Smooth muscle cell (in vitro differentiated cells): ENCODE measurements at regions not wholly inside any gene's neighbourhood (a gene's known extent, or its start where the extent isn't known, plus 50 kb on each side); places are given as distances from the start of the nearest gene placed in this dataset.

Experiments used
- DNase-seq: peaks from one replicate; lab custom pipeline; 2025; ENCODE audit not compliant: unreplicated experiment; lab: John Stamatoyannopoulos, UW
- H2AFZ ChIP-seq: fragments of 200-600 bp; sonication (generic); 2 replicates; pipeline ENCODE4 v1.6.0; 2016; ENCODE audit warnings: antibody characterized with exemption, low read depth, mild to moderate bottlenecking
- H3F3A ChIP-seq: fragments of 200-600 bp; sonication (generic); 2 replicates; pipeline ENCODE4 v1.6.0; 2017; ENCODE audit warnings: antibody characterized with exemption, low read depth
- H3K27ac ChIP-seq: fragments of 200-600 bp; sonication (generic); 2 replicates; pipeline ENCODE4 v1.5.1; 2016; ENCODE audit warnings: low read depth, mild to moderate bottlenecking
- H3K27me3 ChIP-seq: fragments of 200-600 bp; sonication (generic); 2 replicates; pipeline ENCODE4 v1.6.1; 2016; ENCODE audit warnings: low read depth, mild to moderate bottlenecking
- H3K36me3 ChIP-seq: fragments of 200-600 bp; sonication (generic); 2 replicates; pipeline ENCODE4 v1.5.1; 2016; ENCODE audit warnings: low read depth
- H3K4me1 ChIP-seq: fragments of 200-600 bp; sonication (generic); 2 replicates; pipeline ENCODE4 v1.5.1; 2016; ENCODE audit warnings: low read depth
- H3K4me2 ChIP-seq: fragments of 200-600 bp; sonication (generic); 2 replicates; pipeline ENCODE4 v1.6.0; 2016; ENCODE audit warnings: mild to moderate bottlenecking
- H3K4me3 ChIP-seq: fragments of 200-600 bp; sonication (generic); 2 replicates; pipeline ENCODE4 v1.5.1; 2016; ENCODE audit warnings: mild to moderate bottlenecking
- H3K79me2 ChIP-seq: fragments of 200-600 bp; sonication (generic); 2 replicates; pipeline ENCODE4 v1.6.0; 2016; ENCODE audit warnings: low read depth, mild to moderate bottlenecking
- H3K9ac ChIP-seq: fragments of 200-600 bp; sonication (generic); 2 replicates; pipeline ENCODE4 v1.6.0; 2016; ENCODE audit warnings: low read depth
- H3K9me3 ChIP-seq: fragments of 200-600 bp; sonication (generic); replicated peaks from 2 replicates; pipeline ENCODE4 v1.5.1; 2016; ENCODE audit warnings: low read depth
- H4K20me1 ChIP-seq: fragments of 200-600 bp; sonication (generic); 2 replicates; pipeline ENCODE4 v1.6.0; 2016; ENCODE audit warnings: low read depth
- WGBS: methylation state at CpG from one replicate; pipeline ENCODE4 v1.1.7; 2016; ENCODE audit warnings: low lambda C conversion rate; 5-methylcytosine and 5-hydroxymethylcytosine counted together
- TF ChIP-seq, protein P1 (sequence below): fragments of 200-600 bp; sonication (generic); IDR thresholded peaks from 2 replicates; pipeline ENCODE4 v1.5.1; 2017; ENCODE audit warnings: borderline replicate concordance, mild to moderate bottlenecking, antibody characterized with exemption; ENCODE audit not compliant: insufficient read depth, poor library complexity, severe bottlenecking

DNA sequence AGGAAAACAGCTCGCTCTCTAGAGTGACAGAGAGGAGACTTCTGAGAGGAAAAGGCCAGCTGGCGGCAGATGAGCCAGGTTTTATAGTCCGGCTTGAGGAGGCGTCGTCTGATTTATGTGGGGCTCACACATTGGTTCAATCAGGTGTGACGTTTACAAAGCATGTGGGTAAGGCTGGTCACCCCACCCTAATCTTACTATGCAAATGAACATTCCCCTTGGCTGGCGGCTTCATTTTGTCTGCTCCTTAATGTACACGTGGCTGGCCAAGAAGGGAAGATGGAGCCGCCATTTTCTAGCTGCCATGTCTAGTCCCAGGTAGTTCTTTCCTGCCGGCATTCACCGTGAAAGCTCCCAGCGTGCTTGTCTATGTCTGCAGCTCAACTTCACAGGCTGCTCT is 299.1 kb upstream of the SPRED2 start:
- Histone ChIP-seq H3K9me3 (no peaks in the 10 kb centered on the region), H3K79me2 (no peaks in the 10 kb centered on the region), H2AFZ (no peak overlapping the region), H3K4me2 (no peak overlapping the region), H3K4me3 (no peak overlapping the region), H4K20me1 (no peaks in the 10 kb centered on the region), H3K27me3 (no peaks in the 10 kb centered on the region), H3F3A (no peaks in the 10 kb centered on the region), H3K36me3 (peaks cover 3% of the 10 kb centered on the region), H3K27ac (no peak overlapping the region), H3K4me1 (no peaks in the 10 kb centered on the region), H3K9ac (no peak overlapping the region)
- TF ChIP-seq, protein P1, sequence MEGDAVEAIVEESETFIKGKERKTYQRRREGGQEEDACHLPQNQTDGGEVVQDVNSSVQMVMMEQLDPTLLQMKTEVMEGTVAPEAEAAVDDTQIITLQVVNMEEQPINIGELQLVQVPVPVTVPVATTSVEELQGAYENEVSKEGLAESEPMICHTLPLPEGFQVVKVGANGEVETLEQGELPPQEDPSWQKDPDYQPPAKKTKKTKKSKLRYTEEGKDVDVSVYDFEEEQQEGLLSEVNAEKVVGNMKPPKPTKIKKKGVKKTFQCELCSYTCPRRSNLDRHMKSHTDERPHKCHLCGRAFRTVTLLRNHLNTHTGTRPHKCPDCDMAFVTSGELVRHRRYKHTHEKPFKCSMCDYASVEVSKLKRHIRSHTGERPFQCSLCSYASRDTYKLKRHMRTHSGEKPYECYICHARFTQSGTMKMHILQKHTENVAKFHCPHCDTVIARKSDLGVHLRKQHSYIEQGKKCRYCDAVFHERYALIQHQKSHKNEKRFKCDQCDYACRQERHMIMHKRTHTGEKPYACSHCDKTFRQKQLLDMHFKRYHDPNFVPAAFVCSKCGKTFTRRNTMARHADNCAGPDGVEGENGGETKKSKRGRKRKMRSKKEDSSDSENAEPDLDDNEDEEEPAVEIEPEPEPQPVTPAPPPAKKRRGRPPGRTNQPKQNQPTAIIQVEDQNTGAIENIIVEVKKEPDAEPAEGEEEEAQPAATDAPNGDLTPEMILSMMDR = no peak
- DNase-seq = no peak
- WGBS = 85% methylated on average over 12 of the region's 12 CpGs

DNA sequence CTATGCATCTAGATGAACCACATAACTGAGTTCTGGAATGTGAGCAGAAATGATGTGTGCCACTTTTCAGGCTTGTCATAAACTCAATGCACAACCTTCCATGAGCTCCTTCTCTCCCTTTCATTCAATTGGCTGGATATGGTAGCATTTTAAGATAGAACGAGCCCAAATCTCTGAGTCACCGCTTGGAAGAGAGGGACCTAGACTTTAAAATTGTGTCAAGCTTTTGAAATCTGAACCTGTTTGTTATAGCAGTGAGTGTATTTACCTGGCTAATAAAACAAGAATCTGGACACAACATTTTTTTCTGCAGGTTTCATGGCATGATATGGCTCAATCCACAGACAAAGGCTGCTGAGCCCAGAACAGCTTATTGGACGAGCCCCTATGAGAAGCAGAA is 297.8 kb upstream of the SPRED2 start:
- Histone ChIP-seq H3K4me1 (no peaks in the 10 kb centered on the region), H4K20me1 (no peaks in the 10 kb centered on the region), H3K4me2 (no peak overlapping the region), H3K36me3 (peaks cover 4% of the 10 kb centered on the region), H3K9me3 (no peaks in the 10 kb centered on the region), H3K9ac (no peak overlapping the region), H2AFZ (no peak overlapping the region), H3K79me2 (no peaks in the 10 kb centered on the region), H3K27ac (no peak overlapping the region), H3K4me3 (no peak overlapping the region), H3K27me3 (no peaks in the 10 kb centered on the region), H3F3A (no peaks in the 10 kb centered on the region)
- no peak for DNase-seq
- WGBS = 79% methylated on average over 3 of the region's 3 CpGs
- TF ChIP-seq, protein P1 = no peak

DNA sequence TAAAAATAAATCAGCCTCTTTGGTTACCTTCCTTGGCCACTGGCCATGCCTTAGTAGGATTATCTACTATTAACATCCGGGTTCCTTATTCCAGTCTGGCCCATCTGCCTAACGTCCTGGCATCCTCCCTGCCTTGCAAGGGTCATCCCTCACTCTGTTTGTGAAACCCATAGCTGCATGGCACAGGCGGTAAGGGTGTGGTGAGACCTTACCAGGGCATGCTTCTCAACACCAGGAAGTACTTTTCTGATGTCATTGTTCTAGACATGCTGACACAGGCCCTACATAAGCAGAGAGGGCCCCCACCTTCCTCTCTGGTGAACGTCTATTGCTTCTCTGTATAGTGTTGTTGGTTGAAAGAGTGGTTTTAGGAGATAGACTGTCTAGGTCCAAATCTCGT is 296.8 kb upstream of the SPRED2 start:
- H3K4me1 ChIP-seq = no peaks in the 10 kb centered on the region

More for the DNA sequence above, 296.8 kb upstream of the SPRED2 start:
- no peak overlapping the region for H2AFZ ChIP-seq
- no peak overlapping the region for H3K4me2 ChIP-seq
- H3K27ac ChIP-seq = no peak overlapping the region
- no peak overlapping the region for H3K9ac ChIP-seq
- TF ChIP-seq, protein P1 = no peak
- no peaks in the 10 kb centered on the region for H3F3A ChIP-seq
- no peaks in the 10 kb centered on the region for H3K9me3 ChIP-seq
- WGBS = 78% methylated on average over 5 of the region's 5 CpGs
- no peak for DNase-seq
- H3K79me2 ChIP-seq = no peaks in the 10 kb centered on the region
- no peaks in the 10 kb centered on the region for H3K27me3 ChIP-seq
- H3K4me3 ChIP-seq = no peak overlapping the region
- H3K36me3 ChIP-seq = peaks cover 4% of the 10 kb centered on the region
- H4K20me1 ChIP-seq = no peaks in the 10 kb centered on the region
